ENCODE measurements at regions not wholly inside any gene's neighbourhood (a gene's known extent, or its start where the extent isn't known, plus 50 kb on each side); places are given as distances from the start of the nearest gene placed in this dataset.
"Not testable (repeated sequence)": the region's sequence is repeated elsewhere in the genome, so short reads cannot be mapped to it uniquely, and the experiment has no call there.

DNA sequence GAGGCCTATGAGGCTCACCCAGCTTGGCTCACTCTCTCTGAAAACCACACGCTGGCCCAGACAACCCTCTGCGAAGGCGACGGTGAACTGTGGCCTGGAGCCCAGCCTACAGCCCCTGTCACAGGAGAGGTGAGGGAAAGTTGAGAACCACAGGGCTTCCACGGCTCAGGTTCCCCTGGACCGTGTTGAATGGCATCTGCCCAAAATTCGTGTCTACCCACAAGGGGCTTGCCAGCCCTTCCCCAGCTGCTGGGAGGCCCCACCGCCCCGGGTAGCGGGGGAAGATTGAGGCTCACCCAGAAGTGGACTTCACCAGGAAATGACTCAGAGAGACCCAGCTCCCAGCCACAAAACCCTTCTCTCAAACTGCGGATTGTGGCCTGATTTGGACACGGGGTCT is 197.1 kb downstream of the CTTN start:
- DNase-seq: no peak

DNA sequence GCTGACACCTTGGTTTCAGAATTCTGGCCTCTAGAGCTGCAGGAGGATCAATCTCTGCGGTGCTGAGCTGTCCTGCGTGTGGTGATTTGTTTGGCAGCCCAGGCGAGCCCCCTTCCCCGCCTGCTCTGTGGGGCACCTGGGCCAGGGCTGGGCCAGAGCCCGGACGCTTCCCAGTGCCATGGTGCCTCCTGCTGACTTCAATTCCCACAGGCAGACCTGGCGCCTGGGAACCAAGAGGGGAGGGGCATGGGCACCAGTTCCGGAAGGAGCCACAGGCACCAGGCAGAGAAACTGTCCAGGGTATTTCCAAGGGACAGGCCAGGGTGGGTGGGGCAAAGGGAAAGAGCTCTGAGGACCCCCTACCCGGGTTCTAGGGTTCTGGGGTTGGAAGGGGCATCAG is 197.8 kb downstream of the CTTN start:
- DNase-seq: no peak

DNA sequence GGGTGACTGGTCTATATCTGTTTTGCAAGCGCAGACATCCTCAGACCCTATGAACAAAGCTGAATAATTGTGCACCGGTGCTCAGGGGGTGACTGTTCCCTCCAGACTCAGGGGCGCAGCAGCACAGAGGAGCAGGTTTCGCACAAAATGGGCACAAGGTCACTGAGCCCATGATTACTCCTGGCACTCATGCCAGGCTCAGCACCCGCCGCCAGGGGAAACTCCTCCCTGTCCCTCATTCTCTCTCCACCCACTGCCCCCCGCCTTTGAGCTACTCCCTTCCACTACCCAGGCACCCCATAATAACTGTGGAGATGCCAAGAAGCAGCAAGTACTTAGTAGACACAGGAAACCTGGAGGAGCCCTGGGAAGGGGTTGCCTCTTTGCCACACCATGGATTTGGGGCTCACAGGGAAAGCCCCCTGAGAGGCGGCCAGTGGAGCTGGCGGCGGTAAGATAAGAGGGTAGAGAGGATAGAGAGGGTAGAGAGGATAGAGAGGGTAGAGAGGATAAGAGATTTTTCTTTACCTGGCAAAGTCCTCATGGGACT is 198.8 kb downstream of the CTTN start:
- DNase-seq: no peak

DNA sequence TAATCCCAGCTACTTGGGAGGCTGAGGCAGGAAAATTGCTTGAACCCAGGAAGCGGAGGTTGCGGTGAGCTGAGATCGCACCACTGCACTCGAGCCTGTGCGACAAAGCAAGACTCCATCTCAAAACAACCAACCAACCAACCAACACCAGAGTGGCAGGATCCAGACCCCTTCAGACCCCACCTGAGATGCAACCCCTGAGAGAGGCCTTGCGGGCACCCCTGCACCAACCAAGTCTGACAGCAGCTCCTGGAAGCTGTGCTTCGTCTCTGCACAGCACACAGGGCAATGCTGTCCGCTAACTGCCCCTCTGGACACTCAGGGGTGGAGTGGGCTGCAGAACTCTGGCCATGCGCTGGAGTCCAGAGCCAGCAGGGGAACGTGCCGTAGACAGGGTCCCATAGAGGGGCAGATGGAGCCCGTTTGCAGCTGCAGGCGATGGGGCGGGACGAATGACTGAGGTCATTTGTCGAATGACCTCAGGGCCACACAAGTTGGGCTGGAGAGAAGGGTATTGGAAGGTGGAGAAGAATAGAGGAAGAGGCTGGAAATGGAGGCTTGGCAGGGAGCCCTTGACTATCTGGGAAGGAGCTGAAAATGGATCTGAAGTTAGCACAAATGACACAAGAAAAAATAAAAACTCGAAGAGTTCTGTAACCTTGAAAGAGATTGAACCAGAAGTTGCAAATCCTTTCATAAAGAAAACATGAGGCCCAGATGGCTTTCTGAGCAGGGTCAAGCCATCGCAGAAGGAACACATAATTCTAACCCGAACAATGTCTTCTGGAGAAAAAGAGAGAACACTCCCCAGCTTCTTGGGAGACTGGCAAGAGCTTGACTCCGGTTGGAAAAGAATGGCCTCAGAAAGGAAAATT is 199.7 kb downstream of the CTTN start:
- no peak for DNase-seq

DNA sequence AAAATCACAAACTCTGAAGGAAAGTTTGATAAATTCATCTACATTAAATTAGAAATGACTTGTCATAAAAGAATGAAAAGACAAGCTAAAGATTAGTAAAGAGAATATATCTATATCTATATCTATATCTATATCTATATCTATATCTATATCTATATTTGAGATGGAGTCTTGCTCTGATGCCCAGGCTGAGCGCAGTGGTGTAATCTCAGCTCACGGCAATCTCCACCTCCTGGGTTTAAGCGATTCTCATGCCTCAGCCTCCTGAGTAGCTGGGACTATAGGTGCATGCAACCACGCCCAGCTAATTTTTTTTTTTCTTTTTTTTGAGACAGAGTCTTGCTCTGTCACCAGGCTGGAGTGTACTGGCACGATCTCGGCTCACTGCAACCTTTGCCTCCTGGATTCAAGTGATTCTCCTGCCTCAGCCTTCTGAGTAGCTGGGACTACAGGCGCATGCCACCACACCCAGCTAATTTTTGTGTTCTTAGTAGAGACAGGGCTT is 202.6 kb downstream of the CTTN start:
- DNase-seq: not testable (repeated sequence)

DNA sequence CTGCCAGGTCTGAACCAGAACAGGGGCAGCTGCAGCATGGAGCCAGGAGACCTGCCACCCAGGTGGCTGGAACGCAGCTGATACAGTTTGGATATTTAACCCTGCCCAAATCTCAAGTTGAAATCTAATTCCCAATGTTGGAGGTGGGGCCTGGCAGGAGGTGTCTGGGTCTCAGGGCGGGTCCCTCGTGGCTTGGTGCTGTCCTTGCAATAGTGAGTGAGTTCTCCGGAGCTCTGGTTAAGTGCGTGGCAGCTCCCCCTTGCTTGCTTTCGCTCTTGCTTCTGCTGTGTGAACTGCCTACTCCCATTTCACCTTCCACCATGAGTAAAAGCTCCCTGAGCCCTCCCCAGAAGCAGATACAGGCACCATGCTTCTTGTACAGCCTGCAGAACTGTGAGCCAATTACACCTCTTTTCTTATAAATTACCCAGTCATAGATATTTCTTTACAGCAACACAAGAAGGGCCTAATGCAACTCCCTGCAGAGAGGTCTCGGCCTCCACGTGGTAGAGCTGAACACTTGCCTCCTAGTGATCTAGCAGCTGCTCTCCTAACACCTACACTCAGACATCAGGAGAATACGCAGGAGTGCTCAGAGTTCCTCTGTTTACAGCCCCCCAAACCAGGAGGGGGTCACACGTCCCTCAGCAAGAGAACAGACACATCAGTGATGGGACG is 203.7 kb downstream of the CTTN start:
- no peak for DNase-seq

DNA sequence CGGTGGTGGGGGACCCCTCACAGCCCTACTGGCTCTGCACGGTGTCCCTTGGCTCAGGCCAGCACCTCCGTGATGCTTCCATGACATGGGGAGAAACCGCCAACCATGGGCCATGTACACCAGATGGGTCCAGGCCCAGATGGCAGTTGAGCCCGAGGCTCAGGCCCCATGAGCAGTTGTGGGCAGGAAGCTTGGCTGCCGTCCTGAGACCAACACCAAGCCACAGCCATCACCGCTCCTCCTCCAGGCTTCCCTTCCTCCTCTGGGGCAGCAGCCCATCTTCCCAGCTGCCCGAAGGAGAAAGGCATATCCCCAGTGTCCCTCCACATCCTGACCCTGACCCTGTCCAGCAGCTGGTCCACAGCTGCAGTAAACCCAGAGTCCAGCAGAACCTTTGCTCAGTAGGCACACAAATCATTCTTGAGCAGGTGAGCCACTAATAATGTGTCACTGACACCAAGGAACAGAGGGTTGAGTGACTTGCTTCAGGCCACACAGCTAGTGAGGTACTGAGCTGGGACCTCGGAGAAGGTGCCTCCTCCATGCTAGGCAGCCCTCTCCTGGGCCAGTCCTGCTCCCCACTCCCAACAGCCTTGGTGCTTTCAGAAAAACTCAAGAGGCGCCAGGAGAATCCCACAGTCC is 204.9 kb downstream of the CTTN start:
- peak; percentile 86 for DNase-seq

DNA sequence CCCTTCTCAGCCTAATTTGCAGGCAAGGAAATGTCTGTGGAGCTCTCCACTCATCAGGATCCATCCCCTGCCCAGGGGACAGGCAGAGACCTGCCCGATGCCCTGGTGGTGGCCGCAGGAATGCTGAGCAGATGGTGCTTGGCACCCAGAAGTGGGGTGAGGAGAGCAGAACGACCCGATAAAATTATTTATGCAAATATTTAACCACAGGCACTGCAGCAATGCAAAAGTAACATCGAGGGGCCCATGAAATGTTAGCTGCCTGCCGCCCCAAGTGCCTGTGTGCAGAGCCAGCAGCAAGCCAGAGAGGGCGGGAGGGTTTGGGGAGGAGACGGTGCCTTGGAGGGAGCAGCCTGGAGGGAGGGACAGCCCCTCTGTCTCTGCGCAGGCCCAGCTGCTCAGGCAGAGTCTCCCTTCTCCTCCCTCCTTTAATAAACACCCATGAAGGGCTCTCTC is 205.5 kb downstream of the CTTN start:
- peak; percentile 92 for DNase-seq

DNA sequence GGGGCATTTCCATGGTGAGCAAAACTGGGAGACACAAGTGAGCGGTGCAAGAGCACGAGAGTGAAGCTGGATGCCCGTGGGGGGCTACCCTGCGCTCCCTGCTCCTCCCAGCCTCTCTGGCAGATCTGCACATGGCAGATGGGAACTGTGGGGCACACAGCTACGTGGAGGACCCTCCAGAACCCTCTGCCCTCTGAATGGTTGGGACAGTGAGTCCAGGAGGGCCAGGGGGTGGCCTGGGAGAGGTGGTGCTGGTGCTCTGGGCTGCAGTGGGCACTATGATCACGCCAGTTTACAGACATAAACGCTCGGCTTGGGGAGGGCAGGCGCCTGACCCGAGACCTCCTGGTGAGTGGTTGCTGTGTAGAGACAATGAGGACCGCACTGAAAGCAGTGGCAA is 205.9 kb downstream of the CTTN start:
- DNase-seq: no peak

DNA sequence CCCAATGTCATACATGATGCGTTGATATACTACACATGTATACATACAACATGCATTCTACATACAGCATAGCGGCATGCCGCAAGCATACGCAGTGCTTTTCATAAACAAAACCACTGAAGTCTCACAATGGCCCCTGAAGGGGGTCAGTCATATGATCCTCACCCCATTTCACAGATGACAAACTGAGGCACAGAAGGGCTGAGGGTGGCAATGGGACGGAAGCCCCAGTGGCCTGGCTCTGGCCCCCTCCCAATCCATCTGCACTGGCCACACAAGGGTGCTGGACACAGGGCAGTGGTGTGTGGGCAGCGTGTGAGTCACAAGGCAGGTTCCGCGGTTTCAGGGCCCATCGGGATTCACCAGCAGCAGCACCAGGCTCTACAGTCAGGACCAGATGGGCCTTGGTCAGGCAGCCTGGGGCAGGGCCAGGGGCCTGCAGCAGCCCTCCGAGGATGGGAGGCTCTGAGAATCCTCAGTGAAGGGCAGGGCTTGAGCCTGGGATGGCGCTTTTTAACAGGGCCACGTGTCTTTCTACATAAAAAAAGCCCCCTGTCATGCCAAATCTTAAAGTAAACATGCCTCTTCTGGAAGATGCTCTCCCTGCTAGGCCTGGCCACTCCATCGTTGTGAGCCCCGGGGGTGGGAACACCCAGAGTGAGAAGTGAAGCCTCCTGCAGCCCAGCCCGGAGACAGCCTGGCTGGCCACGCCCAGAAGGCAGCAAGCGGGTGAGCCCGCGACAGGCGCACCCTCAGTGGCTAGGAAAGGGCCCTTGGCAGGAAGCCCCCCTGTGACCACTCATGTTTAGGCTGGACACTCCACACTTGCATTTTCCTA is 206.5 kb downstream of the CTTN start:
- DNase-seq: no peak

DNA sequence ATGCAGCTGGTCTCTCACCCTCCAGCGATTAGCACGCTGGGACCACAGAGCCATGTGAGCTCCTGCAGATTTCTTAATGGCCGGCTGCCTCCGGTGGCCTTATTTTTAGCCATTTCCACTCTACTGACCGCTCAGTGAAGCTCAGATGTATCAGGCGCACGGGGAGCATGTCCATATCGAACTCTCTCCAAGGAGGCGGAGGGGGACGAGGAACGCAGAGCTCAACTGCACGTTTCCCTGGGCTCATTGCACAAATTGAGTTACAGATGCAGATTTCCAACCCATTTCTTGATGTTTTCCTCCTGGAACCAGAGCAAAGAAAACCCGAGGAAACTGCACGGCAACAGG is 207.1 kb downstream of the CTTN start:
- DNase-seq: no peak

DNA sequence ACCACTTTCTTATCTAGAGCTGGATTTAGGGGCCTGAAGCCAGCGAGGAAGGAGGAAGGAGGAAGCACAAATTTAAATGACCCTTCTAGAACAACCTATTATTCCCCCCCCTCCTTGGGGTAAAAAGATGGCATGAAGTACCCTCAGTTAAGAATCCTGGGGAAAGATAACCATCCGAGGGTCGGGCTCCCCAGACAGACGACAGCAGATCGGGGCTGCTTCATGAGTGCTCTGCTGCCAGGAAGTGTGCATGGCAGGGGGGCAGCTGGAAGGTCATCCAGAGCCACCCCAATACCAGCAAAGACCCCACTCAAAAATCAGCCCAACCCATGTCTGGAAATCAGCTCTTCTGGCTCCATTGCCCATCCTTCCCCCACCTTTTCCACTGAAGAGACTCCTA is 207.5 kb downstream of the CTTN start:
- DNase-seq: no peak

DNA sequence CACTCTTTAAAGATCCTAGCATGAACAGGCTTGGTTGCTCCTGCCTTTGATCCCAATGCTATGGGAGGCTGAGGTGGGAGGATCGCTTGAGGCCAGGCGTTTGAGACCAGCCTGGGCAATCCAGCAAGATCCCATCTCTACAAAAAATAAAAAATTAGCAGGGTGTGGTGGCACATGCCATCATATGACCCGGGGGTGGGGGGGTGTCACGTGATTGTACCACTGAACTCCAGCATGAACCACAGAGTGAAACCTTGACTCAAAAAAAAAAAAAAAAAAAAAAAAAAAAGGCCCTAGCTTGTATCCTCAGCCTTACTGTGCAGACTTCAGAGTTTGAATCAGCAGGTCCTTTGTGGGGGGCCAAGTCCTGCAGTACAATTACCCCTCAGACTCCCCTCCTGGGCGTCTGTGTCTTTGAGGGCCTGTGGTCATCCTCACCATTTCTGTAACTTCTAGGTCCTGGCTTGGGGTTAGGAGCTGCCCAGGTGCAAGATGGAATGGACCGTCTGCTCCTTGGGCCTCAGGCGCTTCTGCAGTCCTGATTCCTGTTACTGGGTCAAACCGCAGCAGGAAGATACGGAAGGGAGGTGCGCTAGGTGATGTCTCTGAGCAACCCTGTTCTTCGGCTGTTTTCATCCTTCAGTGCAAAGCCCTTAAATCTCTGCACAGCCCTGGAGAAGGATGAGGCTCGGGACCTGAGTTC is 208.1 kb downstream of the CTTN start:
- peak; percentile 45 for DNase-seq

DNA sequence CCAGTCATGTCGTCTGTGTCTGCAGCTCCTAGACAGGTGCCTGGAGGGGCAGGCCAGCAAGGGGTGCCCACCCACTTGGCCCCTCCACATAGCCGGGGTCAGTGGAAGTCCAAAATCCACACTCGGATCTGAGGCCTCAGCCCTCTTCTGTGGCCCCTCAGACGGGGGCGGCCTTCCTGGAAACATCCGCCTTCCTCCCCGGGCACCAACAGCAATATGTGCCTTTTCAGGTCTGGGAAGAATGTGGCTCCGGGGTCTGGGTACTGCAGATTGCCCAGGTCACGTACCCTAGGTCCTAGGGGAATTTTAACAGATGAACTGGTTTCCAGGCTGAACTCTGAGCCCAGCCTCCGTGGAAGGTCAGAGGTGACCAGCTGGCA is 208.6 kb downstream of the CTTN start:
- DNase-seq: no peak

DNA sequence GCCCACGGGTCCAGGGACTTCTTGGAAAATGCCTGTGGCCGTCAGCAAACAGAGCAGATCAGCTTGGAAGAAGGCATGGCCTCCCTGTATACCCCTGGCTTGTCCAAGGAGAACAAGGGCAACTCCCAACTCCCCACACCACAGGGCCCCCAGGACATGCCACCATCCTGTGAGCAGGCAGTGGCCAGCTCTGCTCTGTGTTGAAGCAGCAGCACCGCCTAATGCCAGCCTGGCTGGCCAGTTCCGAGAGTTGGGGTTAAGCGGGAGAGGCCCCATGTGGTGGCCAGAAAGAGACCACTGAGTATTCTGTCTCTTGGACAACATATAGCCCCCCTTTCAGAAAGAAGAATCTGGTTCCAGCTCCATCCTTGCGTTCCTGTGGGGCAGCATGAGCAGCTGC is 209.2 kb downstream of the CTTN start:
- DNase-seq: no peak

DNA sequence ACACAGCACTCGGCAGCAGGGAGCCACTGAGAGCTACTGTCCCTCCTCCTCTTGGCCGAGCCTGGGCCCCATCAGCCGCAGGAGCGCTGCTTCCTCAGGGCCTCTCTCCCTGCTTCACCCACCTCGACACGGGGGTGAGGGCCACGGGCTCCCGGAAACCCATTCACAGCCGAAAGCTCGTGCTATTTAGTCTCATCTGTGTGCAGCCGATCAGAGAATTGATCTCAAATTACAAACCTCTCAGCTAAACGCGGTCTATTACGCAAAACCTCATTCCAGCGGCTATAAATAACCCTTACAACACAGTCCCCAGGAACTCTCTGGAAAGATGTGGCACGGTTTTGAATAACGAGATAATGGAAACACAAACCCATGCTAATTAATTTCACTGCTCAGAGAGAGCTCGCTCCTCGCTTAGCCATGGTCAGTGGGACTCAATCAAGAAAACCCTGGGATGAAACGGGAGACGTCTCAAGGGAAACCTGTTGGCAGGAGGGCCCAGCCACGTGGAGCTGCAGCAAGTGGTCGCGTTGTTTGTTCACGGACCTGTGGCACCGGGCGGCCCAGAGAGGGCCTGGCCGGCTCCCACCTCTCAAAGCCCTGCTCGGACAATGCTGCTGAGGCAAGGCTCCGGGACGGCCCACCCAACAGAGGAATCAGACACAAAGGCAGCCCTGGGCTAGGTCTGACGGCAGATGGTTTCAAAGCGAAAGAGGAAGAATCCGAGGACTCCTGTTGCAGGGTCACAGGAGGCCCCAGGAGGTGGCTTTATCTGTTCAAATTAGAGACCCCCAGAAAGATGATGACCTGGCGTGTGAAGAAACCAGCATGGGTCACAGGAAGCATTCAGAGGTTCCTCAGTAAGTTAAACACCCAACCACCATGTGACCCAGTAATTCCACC is 210.5 kb downstream of the CTTN start:
- DNase-seq: peak; percentile 39

DNA sequence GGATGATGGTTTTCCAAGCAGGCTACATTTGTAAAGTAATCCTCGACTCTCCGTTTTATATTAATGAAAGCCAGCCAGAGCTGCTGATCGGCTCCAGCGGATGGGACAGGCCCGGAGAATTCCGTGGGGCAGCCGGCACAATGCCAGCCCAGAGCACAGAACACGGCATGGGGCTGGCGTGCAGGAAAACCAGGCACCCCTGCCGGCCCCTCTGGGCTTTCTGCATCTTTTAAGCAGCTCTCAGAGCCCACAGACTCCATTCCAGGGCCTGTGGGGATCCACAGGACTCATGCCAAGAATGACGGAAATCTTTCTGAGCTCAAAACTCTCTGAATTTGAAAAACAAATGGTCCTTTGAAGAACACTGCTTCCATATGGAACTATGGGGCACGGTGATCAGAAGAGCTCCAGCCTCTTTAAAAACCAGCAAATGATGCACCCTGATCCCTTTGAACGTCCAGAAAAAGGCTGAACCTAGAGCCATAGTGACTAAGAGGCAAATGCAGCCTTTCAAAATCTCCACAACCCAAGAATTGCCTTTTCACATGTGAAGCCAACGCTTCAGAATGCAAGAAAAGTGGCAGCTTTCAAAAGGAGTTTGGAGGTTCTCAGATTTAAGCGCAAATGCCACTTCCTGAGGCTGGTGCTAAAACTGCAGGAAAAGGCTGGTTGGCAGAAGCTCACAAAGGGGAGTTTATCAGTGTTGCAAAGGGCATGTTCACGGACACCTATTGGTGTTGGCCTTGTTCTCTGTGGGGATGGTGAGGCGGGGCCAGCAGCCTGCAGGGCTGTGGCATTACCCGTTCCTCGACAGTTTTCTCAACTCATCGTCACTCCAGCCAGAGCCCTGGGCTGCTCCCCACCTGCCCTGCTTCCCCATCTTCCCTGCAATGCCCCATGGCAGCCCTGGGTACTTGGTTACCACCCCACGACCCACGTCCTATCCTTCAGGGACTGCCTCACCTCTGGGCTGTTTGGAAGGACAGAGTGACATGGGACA is 212.5 kb downstream of the CTTN start:
- peak; percentile 87 for DNase-seq

DNA sequence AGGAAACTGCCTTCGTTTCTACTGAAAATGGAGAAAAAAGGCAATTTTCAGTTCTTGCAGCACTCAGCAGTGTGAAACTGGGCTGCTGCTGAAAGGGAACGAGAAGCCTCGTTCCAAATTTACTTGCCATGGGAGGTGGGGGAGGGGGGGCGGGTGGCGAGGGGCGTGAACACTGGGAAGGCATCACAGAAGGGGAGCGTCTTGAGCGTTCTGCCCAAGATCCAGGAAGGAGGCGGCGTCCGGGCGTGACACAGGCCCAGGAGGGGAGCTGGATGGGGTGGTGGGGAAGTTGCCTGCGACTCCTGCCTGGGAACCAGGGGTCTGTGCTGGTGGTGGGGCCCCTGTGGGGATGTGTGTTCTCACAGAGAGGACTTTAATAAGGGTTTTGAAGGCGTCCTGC is 213.5 kb downstream of the CTTN start:
- DNase-seq: peak; percentile 59

DNA sequence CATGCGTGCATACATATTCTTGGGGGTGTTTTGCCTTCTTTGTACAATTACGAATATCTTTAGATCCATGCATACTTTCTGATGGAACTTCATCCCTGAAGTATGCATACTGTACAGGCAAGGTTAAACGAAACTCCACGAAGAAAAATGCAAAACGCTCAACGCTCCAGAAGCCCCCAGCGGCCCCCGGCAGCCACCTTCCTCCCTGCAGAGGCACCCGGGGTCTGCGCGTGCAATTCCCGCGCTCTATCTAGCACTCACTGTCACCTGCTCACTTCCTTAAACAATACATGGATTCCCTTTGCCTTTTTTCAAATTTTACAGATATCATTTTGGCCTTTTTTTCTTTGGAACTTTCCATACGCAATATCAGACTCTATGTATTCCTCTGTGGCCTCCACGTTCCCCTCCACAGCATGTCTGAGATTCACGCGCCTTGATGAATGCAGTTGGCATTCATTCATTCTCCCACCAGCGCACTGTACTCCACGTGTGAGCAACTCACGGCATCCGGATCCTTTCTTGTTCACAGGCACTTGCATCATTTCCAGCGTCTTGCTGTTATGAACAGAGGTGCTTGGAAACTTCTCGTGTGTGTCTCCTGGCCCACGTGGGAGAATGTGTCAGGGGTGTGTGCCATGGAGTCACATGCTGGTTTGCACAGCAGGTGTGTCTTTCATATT is 214.3 kb downstream of the CTTN start:
- peak; percentile 37 for DNase-seq

All from RPMI8226 (cell line).